SK-N-SH treated with all-trans-retinoic acid at 6 μM for 48 hours (cell line): ENCODE measurements at regions not wholly inside any gene's neighbourhood (a gene's known extent, or its start where the extent isn't known, plus 50 kb on each side); places are given as distances from the start of the nearest gene placed in this dataset.

Source experiments
- ATAC-seq: fragments of 200-7000 bp; cut with Tn5 transposase; 3 replicates; pipeline ENCODE4 v1.9.1; 2020; ENCODE audit warnings: mild to moderate bottlenecking, moderate library complexity
- ARNTL ChIP-seq: fragments of 450-650 bp; formaldehyde crosslinking; IDR thresholded peaks from 2 replicates; pipeline ENCODE4 v1.5.0; 2020; ENCODE audit warnings: low read depth, mild to moderate bottlenecking, moderate library complexity, borderline replicate concordance
- BACH2 ChIP-seq: fragments of 250-450 bp; sonication (Bioruptor Pico); IDR thresholded peaks from 2 replicates; pipeline ENCODE4 v1.9.0; 2021; ENCODE audit warnings: mild to moderate bottlenecking, borderline replicate concordance
- CSDC2 ChIP-seq: fragments of 250-450 bp; sonication (Bioruptor Pico); IDR thresholded peaks from 2 replicates; pipeline ENCODE4 v1.5.0; 2020; ENCODE audit warnings: mild to moderate bottlenecking, moderate library complexity
- GLIS3 ChIP-seq: fragments of 250-450 bp; sonication (Bioruptor Pico); IDR thresholded peaks from 2 replicates; pipeline ENCODE4 v1.5.0; 2020; ENCODE audit warnings: mild to moderate bottlenecking, moderate library complexity
- ISL1 ChIP-seq: fragments of 250-450 bp; sonication (Bioruptor Pico); IDR thresholded peaks from 2 replicates; pipeline ENCODE4 v2.1.2; 2022; ENCODE audit warnings: mild to moderate bottlenecking, moderate library complexity
- PPARA ChIP-seq: fragments of 250-450 bp; sonication (Bioruptor Pico); IDR thresholded peaks from 2 replicates; pipeline ENCODE4 v1.5.0; 2020; ENCODE audit warnings: mild to moderate bottlenecking, borderline replicate concordance
- RARB ChIP-seq: fragments of 250-450 bp; sonication (Bioruptor Pico); IDR thresholded peaks from 2 replicates; pipeline ENCODE4 v1.8.0; 2021; ENCODE audit warnings: mild to moderate bottlenecking, moderate library complexity
- SNAI2 ChIP-seq: fragments of 250-450 bp; sonication (Bioruptor Pico); IDR thresholded peaks from 2 replicates; pipeline ENCODE4 v1.5.0; 2020; ENCODE audit warnings: mild to moderate bottlenecking, moderate library complexity
- TCF4 ChIP-seq: fragments of 250-450 bp; sonication (Bioruptor Pico); IDR thresholded peaks from 2 replicates; pipeline ENCODE4 v1.8.0; 2021; ENCODE audit warnings: mild to moderate bottlenecking, moderate library complexity, borderline replicate concordance
- ZC3H10 ChIP-seq: fragments of 250-450 bp; sonication (Bioruptor Pico); IDR thresholded peaks from 2 replicates; pipeline ENCODE4 v1.5.1; 2021; ENCODE audit warnings: mild to moderate bottlenecking, moderate library complexity
- ZFP3 ChIP-seq: fragments of 250-450 bp; sonication (Bioruptor Pico); IDR thresholded peaks from 2 replicates; pipeline ENCODE4 v1.5.0; 2020; ENCODE audit warnings: mild to moderate bottlenecking, moderate library complexity
- ZNF565 ChIP-seq: fragments of 450-650 bp; formaldehyde crosslinking; conservative IDR thresholded peaks from 2 replicates; pipeline ENCODE4 v1.5.0; 2020; ENCODE audit warnings: low read depth, mild to moderate bottlenecking, moderate library complexity
- ZNF70 ChIP-seq: fragments of 450-650 bp; formaldehyde crosslinking; IDR thresholded peaks from 2 replicates; pipeline ENCODE4 v1.5.0; 2020; ENCODE audit warnings: mild to moderate bottlenecking, moderate library complexity
- TF ChIP-seq, protein P1 (sequence below): fragments of 250-450 bp; sonication (Bioruptor Pico); IDR thresholded peaks from 2 replicates; pipeline ENCODE4 v1.8.0; 2021; ENCODE audit warnings: low read depth, mild to moderate bottlenecking, moderate library complexity, borderline replicate concordance
- TF ChIP-seq, protein P2 (sequence below): fragments of 250-450 bp; sonication (Bioruptor Pico); IDR thresholded peaks from 2 replicates; pipeline ENCODE4 v1.5.0; 2020; ENCODE audit warnings: mild to moderate bottlenecking, moderate library complexity
- TF ChIP-seq, protein P3 (sequence below): fragments of 250-450 bp; sonication (Bioruptor Pico); IDR thresholded peaks from 2 replicates; pipeline ENCODE4 v1.8.0; 2020; ENCODE audit warnings: mild to moderate bottlenecking, moderate library complexity, borderline replicate concordance

GRCh38 chr14:88999137-88999536 lies 174.7 kb downstream of the TTC8 start:
- ATAC-seq = no peak
- TF ChIP-seq ARNTL (CRISPR knock-in tag) (no peak), RARB (CRISPR knock-in tag) (no peak), GLIS3 (CRISPR knock-in tag) (no peak)
- TF ChIP-seq, protein P1, sequence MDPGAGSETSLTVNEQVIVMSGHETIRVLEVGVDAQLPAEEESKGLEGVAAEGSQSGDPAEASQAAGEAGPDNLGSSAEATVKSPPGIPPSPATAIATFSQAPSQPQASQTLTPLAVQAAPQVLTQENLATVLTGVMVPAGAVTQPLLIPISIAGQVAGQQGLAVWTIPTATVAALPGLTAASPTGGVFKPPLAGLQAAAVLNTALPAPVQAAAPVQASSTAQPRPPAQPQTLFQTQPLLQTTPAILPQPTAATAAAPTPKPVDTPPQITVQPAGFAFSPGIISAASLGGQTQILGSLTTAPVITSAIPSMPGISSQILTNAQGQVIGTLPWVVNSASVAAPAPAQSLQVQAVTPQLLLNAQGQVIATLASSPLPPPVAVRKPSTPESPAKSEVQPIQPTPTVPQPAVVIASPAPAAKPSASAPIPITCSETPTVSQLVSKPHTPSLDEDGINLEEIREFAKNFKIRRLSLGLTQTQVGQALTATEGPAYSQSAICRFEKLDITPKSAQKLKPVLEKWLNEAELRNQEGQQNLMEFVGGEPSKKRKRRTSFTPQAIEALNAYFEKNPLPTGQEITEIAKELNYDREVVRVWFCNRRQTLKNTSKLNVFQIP (CRISPR knock-in tag) = no peak

GRCh38 chr14:89000007-89000942 lies 175.8 kb downstream of the TTC8 start:
- TF ChIP-seq GLIS3 (CRISPR knock-in tag) = no peak
- TF ChIP-seq, protein P2, sequence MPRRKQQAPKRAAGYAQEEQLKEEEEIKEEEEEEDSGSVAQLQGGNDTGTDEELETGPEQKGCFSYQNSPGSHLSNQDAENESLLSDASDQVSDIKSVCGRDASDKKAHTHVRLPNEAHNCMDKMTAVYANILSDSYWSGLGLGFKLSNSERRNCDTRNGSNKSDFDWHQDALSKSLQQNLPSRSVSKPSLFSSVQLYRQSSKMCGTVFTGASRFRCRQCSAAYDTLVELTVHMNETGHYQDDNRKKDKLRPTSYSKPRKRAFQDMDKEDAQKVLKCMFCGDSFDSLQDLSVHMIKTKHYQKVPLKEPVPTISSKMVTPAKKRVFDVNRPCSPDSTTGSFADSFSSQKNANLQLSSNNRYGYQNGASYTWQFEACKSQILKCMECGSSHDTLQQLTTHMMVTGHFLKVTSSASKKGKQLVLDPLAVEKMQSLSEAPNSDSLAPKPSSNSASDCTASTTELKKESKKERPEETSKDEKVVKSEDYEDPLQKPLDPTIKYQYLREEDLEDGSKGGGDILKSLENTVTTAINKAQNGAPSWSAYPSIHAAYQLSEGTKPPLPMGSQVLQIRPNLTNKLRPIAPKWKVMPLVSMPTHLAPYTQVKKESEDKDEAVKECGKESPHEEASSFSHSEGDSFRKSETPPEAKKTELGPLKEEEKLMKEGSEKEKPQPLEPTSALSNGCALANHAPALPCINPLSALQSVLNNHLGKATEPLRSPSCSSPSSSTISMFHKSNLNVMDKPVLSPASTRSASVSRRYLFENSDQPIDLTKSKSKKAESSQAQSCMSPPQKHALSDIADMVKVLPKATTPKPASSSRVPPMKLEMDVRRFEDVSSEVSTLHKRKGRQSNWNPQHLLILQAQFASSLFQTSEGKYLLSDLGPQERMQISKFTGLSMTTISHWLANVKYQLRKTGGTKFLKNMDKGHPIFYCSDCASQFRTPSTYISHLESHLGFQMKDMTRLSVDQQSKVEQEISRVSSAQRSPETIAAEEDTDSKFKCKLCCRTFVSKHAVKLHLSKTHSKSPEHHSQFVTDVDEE (CRISPR knock-in tag) = peak; percentile 10
- peak; percentile 64; the same call in 1 of the 2 replicates for TF ChIP-seq SNAI2
- TF ChIP-seq ZC3H10 = peak; percentile 18; the same call in 1 of the 2 replicates
- no peak for TF ChIP-seq ARNTL (CRISPR knock-in tag)
- peak; percentile 16 for TF ChIP-seq ISL1 (CRISPR knock-in tag)
- TF ChIP-seq TCF4 (CRISPR knock-in tag) = peak; percentile 65; the same call in 1 of the 2 replicates
- peak; percentile 75 for ATAC-seq

DNA sequence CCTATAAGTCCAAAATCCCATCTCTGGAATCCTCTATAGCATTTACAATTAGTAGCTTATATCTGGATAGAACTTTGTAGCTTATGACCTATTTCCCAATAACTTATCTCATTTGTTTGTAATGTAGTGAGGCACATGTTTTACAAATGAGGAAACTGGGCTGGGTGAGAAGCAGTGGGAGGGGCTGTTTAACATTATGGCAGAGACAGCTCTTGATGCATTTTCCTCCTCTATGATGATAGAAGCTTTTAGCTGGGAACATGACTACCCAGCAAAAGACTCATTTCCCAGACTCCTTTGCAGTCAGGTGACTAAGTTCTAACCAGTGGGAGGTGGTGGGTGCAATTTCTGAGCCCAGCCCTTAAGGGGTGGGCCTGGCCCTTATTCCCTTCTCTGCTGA lies 179.7 kb downstream of the TTC8 start:
- ATAC-seq = no peak
- TF ChIP-seq ISL1 (CRISPR knock-in tag) = no peak
- no peak for TF ChIP-seq ZNF70 (CRISPR knock-in tag)
- no peak for TF ChIP-seq PPARA (CRISPR knock-in tag)
- TF ChIP-seq, protein P2 (CRISPR knock-in tag) = no peak
- TF ChIP-seq ARNTL (CRISPR knock-in tag) = no peak
- TF ChIP-seq, protein P3, sequence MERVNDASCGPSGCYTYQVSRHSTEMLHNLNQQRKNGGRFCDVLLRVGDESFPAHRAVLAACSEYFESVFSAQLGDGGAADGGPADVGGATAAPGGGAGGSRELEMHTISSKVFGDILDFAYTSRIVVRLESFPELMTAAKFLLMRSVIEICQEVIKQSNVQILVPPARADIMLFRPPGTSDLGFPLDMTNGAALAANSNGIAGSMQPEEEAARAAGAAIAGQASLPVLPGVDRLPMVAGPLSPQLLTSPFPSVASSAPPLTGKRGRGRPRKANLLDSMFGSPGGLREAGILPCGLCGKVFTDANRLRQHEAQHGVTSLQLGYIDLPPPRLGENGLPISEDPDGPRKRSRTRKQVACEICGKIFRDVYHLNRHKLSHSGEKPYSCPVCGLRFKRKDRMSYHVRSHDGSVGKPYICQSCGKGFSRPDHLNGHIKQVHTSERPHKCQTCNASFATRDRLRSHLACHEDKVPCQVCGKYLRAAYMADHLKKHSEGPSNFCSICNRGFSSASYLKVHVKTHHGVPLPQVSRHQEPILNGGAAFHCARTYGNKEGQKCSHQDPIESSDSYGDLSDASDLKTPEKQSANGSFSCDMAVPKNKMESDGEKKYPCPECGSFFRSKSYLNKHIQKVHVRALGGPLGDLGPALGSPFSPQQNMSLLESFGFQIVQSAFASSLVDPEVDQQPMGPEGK = no peak
- no peak for TF ChIP-seq ZFP3 (CRISPR knock-in tag)
- TF ChIP-seq ZNF565 (CRISPR knock-in tag) = no peak
- TF ChIP-seq BACH2 = no peak
- TF ChIP-seq, protein P1 (CRISPR knock-in tag) = no peak
- no peak for TF ChIP-seq TCF4 (CRISPR knock-in tag)
- no peak for TF ChIP-seq GLIS3 (CRISPR knock-in tag)
- TF ChIP-seq CSDC2 (CRISPR knock-in tag) = no peak
